Loucy (cell line): ENCODE measurements at regions not wholly inside any gene's neighbourhood (a gene's known extent, or its start where the extent isn't known, plus 50 kb on each side); places are given as distances from the start of the nearest gene placed in this dataset.
A peak's percentile ranks its signal among the peaks of the same experiment; 100 is the strongest.

ENCODE experiments used
- H2AFZ ChIP-seq: fragments of 200-600 bp; sonication (generic); 2 replicates; pipeline ENCODE4 v1.6.0; 2016; ENCODE audit warnings: antibody characterized with exemption, mild to moderate bottlenecking, low read length, moderate library complexity
- H3F3A ChIP-seq: fragments of 200-600 bp; 2 replicates; pipeline ENCODE4 v1.6.0; 2016; ENCODE audit warnings: antibody characterized with exemption, low read depth, mild to moderate bottlenecking
- H3K27me3 ChIP-seq: fragments of 200-600 bp; sonication (generic); 2 replicates; pipeline ENCODE4 v1.6.1; 2014; ENCODE audit warnings: low read length, mild to moderate bottlenecking; ENCODE audit not compliant: insufficient read depth, poor library complexity, severe bottlenecking
- H3K36me3 ChIP-seq: fragments of 200-600 bp; sonication (generic); 2 replicates; pipeline ENCODE4 v1.6.1; 2016; ENCODE audit warnings: low read length; ENCODE audit not compliant: insufficient read depth
- H3K4me1 ChIP-seq: fragments of 200-600 bp; sonication (generic); 2 replicates; pipeline ENCODE4 v1.5.1; 2014; ENCODE audit warnings: low read length, mild to moderate bottlenecking; ENCODE audit not compliant: insufficient read depth, poor library complexity, severe bottlenecking
- H3K4me2 ChIP-seq: fragments of 200-600 bp; sonication (generic); 2 replicates; pipeline ENCODE4 v1.6.0; 2014; ENCODE audit warnings: antibody characterized with exemption, low read length, low read depth, mild to moderate bottlenecking; ENCODE audit not compliant: poor library complexity, severe bottlenecking
- H3K4me3 ChIP-seq: fragments of 200-600 bp; sonication (generic); 2 replicates; pipeline ENCODE4 v1.5.1; 2014; ENCODE audit warnings: low read length, mild to moderate bottlenecking, mixed read lengths; ENCODE audit not compliant: poor library complexity, severe bottlenecking
- H3K79me2 ChIP-seq: fragments of 200-600 bp; sonication (generic); 2 replicates; pipeline ENCODE4 v1.6.1; 2014; ENCODE audit warnings: low read length; ENCODE audit not compliant: insufficient read depth
- H3K9ac ChIP-seq: fragments of 200-600 bp; sonication (generic); 2 replicates; pipeline ENCODE4 v1.6.0; 2014; ENCODE audit warnings: mild to moderate bottlenecking, low read depth, low read length, moderate library complexity; ENCODE audit not compliant: poor library complexity, severe bottlenecking
- H3K9me2 ChIP-seq: fragments of 200-600 bp; sonication (generic); replicated peaks from 2 replicates; pipeline ENCODE4 v1.6.1; 2016; ENCODE audit warnings: low read depth, low read length, mixed read lengths
- H3K9me3 ChIP-seq: fragments of 200-600 bp; sonication (generic); 2 replicates; pipeline ENCODE4 v1.6.1; 2014; ENCODE audit warnings: mild to moderate bottlenecking, antibody characterized with exemption, low read length, low read depth; ENCODE audit not compliant: insufficient read depth
- H4K20me1 ChIP-seq: fragments of 200-600 bp; sonication (generic); 2 replicates; pipeline ENCODE4 v1.6.0; 2014; ENCODE audit warnings: antibody characterized with exemption, low read length, mild to moderate bottlenecking; ENCODE audit not compliant: insufficient read depth, poor library complexity, severe bottlenecking
- CTCF ChIP-seq: fragments of 200-600 bp; sonication (generic); conservative IDR thresholded peaks from 2 replicates; pipeline ENCODE4 v1.5.1; 2014; ENCODE audit warnings: mild to moderate bottlenecking, antibody characterized with exemption, low read length
- EZH2phosphoT487 ChIP-seq: fragments of 200-600 bp; IDR thresholded peaks from 2 replicates; pipeline ENCODE4 v1.6.1; 2018; ENCODE audit warnings: antibody characterized with exemption, mild to moderate bottlenecking, moderate library complexity, borderline replicate concordance

GRCh38 chr13:105193026-105193425, 1342.4 kb downstream of the EFNB2 start:
- H2AFZ ChIP-seq, result no peak overlapping the region
- H3K9me2 ChIP-seq, result no peaks in the 10 kb centered on the region
- H3K27me3 ChIP-seq, result no peaks in the 10 kb centered on the region
- no peaks in the 10 kb centered on the region for H4K20me1 ChIP-seq
- H3K4me1 ChIP-seq, result no peaks in the 10 kb centered on the region
- H3K4me3 ChIP-seq, result no peak overlapping the region
- no peak for TF ChIP-seq CTCF
- no peak for TF ChIP-seq EZH2phosphoT487
- H3K9me3 ChIP-seq, result no peaks in the 10 kb centered on the region
- H3F3A ChIP-seq, result no peaks in the 10 kb centered on the region
- no peak overlapping the region for H3K9ac ChIP-seq
- H3K79me2 ChIP-seq, result no peaks in the 10 kb centered on the region
- H3K36me3 ChIP-seq, result no peaks in the 10 kb centered on the region
- H3K4me2 ChIP-seq, result no peak overlapping the region

- H3K27me3 ChIP-seq, result no peaks in the 10 kb centered on the region
- no peak overlapping the region for H3K4me2 ChIP-seq
- H3K79me2 ChIP-seq, result no peaks in the 10 kb centered on the region
- H3K36me3 ChIP-seq, result no peaks in the 10 kb centered on the region
- no peaks in the 10 kb centered on the region for H3K4me1 ChIP-seq
- H3K4me3 ChIP-seq, result no peak overlapping the region
- H2AFZ ChIP-seq, result no peak overlapping the region
- no peaks in the 10 kb centered on the region for H3K9me2 ChIP-seq
- TF ChIP-seq EZH2phosphoT487, result no peak
- TF ChIP-seq CTCF, result no peak
- no peaks in the 10 kb centered on the region for H3F3A ChIP-seq
- no peaks in the 10 kb centered on the region for H3K9me3 ChIP-seq
- H3K9ac ChIP-seq, result no peak overlapping the region
- no peaks in the 10 kb centered on the region for H4K20me1 ChIP-seq
These were observed 1351.3 kb downstream of the EFNB2 start for GRCh38 chr13:105184201-105184600.

GRCh38 chr13:105177265-105177900, 1358.1 kb downstream of the EFNB2 start:
- no peak for TF ChIP-seq CTCF
- TF ChIP-seq EZH2phosphoT487, result no peak
- H3K9me2 ChIP-seq, result no peaks in the 10 kb centered on the region
- 0 out of 2 replicates have a peak, but pooled peaks cover under 1% of the 10 kb centered on the region for H3K9me3 ChIP-seq
- H3K27me3 ChIP-seq, result no peaks in the 10 kb centered on the region
- peaks cover 14% of the 10 kb centered on the region for H3K4me1 ChIP-seq
- no peaks in the 10 kb centered on the region for H3F3A ChIP-seq
- H3K4me3 ChIP-seq, result no peak overlapping the region
- peak overlapping the region; percentile 16 for H3K4me2 ChIP-seq
- H2AFZ ChIP-seq, result peak overlapping the region; percentile 65
- H4K20me1 ChIP-seq, result no peaks in the 10 kb centered on the region
- H3K36me3 ChIP-seq, result no peaks in the 10 kb centered on the region
- H3K9ac ChIP-seq, result no peak overlapping the region
- H3K79me2 ChIP-seq, result no peaks in the 10 kb centered on the region
